Common myeloid progenitor, CD34-positive (primary cell): ENCODE measurements at regions not wholly inside any gene's neighbourhood (a gene's known extent, or its start where the extent isn't known, plus 50 kb on each side); places are given as distances from the start of the nearest gene placed in this dataset.

Experiments used
- CTCF ChIA-PET: fragments of 350-600 bp; sonication (Branson Sonifier 250); formaldehyde crosslinking; loops from one replicate; lab custom pipeline; 2021; ENCODE audit warnings: antibody characterized with exemption; lab: Charles Lee
- POLR2A ChIA-PET: fragments of 350-600 bp; sonication (Branson Sonifier 250); formaldehyde crosslinking; loops from one replicate; lab custom pipeline; 2021; ENCODE audit warnings: antibody characterized with exemption; lab: Charles Lee
- DNase-seq, 3 donors: peaks; one replicate each; pipeline versions ENCODE4 v3.0.0 to v3.0.0-alpha.2; 2013
- H3K27ac ChIP-seq, 2 experiments: 1 replicate in 1 of 2; 2 replicates in 1 of 2; pipeline ENCODE4 v1.7.0; 2013; ENCODE audit warnings: inconsistent platforms in 2 of 2, low read length in 2 of 2, mild to moderate bottlenecking in 2 of 2, low read depth in 1 of 2, moderate library complexity in 1 of 2; ENCODE audit not compliant: severe bottlenecking in 2 of 2, insufficient read depth in 1 of 2, poor library complexity in 1 of 2
- H3K27me3 ChIP-seq, 5 experiments: replicated peaks in 2 of 5; 1 replicate in 3 of 5; 2 replicates in 2 of 5; pipeline versions ENCODE4 v1.6.1 to v1.7.0; 2013; ENCODE audit warnings: low read length in 4 of 5, mild to moderate bottlenecking in 2 of 5, moderate library complexity in 2 of 5, inconsistent platforms in 1 of 5; ENCODE audit not compliant: insufficient read depth in 5 of 5, control insufficient read depth in 4 of 5
- H3K36me3 ChIP-seq, 4 experiments: 1 replicate in 2 of 4; 2 replicates in 2 of 4; pipeline versions ENCODE4 v1.6.1 to v1.7.0; 2013; ENCODE audit warnings: low read length in 3 of 4, control low read depth in 1 of 4, mild to moderate bottlenecking in 1 of 4; ENCODE audit not compliant: control insufficient read depth in 4 of 4, insufficient read depth in 4 of 4
- H3K4me1 ChIP-seq, 4 experiments: 1 replicate in 3 of 4; 2 replicates in 1 of 4; pipeline versions ENCODE4 v1.6.1 to v1.7.1; 2013; ENCODE audit warnings: low read length in 3 of 4, mild to moderate bottlenecking in 3 of 4, control low read depth in 1 of 4, inconsistent platforms in 1 of 4, moderate library complexity in 1 of 4; ENCODE audit not compliant: control insufficient read depth in 4 of 4, insufficient read depth in 4 of 4; ENCODE audit errors: control extremely low read depth in 1 of 4
- H3K4me3 ChIP-seq, 7 experiments: 1 replicate in 4 of 7; 2 replicates in 3 of 7; pipeline versions ENCODE4 v1.5.1 to v1.7.0; 2013; ENCODE audit warnings: mild to moderate bottlenecking in 7 of 7, low read length in 6 of 7, moderate library complexity in 6 of 7, inconsistent platforms in 2 of 7, low read depth in 2 of 7, control low read depth in 1 of 7; ENCODE audit not compliant: insufficient read depth in 4 of 7, control insufficient read depth in 1 of 7; ENCODE audit errors: extremely low read depth in 1 of 7
- H3K9me3 ChIP-seq, 5 experiments: 1 replicate in 4 of 5; 2 replicates in 1 of 5; pipeline versions ENCODE4 v1.6.1 to v1.7.1; 2013; ENCODE audit warnings: low read length in 4 of 5, mild to moderate bottlenecking in 2 of 5, inconsistent platforms in 1 of 5, low read depth in 1 of 5, moderate library complexity in 1 of 5; ENCODE audit not compliant: control insufficient read depth in 4 of 5, insufficient read depth in 2 of 5; ENCODE audit errors: control extremely low read depth in 1 of 5
- WGBS: methylation state at CpG from one replicate; pipeline ENCODE4 v1.1.5; 2013; ENCODE audit not compliant: insufficient coverage; 5-methylcytosine and 5-hydroxymethylcytosine counted together

DNA sequence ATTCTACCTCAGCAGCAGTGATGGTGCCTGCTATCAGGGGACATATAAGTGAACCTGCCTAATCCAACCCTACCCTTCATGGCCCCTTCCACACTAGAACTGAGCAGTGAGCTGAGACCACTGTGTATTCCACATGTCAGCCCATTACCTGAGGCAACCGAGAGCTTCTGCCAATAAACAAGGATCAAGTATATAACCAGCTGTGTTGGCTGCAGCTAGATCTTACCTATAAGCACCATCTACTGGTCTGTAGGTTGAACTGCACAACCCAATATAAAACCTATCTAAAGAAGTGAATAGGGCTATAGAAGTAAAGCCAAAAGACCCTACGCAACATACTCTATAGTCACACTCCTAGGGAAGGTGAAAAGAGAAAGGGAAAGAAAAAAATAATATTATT is 376.9 kb downstream of the HHIPL2 start:
- WGBS = no CpG with 5 or more reads among the region's 2 CpGs
- ChIA-PET POLR2A (no interaction called here), CTCF (interaction anchor here (1.4 to 2.0 kb wide), 4 partner anchors 74 to 693 kb away, joined by 3 to 8 read pairs (median 4); no protein-coding TSS in a partner anchor)
- Histone ChIP-seq H3K27ac (no peak overlapping the region), H3K4me1 (no peaks in the 10 kb centered on the region), H3K9me3 (peaks cover 0 to 30% (median 0%) of the 10 kb centered on the region in 5 experiments), H3K36me3 (no peaks in the 10 kb centered on the region), H3K4me3 (no peak overlapping the region), H3K27me3 (no peaks in the 10 kb centered on the region)
- peak; percentile 19 to 39 (median 36) for DNase-seq

DNA sequence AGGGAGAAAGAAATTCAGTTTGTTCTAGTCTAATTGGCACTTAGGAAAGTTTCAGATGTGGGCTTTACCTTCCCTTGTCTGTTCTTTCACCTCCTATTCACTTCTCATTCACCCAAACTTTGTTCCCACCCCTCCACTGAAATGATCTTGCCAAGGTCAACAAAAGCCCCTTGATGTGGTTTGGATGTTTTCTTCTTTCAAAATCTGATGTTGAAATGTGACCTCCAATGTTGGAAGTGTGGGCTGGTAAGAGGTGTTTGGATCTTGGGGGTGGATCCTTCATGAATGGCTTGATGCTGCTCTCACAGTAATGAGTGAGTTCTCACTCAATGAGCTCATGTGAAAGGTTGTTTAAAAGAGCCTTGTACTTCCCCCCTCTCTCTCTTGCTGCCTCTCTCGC is 379.3 kb downstream of the HHIPL2 start:
- Histone ChIP-seq H3K4me3 (no peak overlapping the region), H3K4me1 (no peaks in the 10 kb centered on the region), H3K9me3 (peaks cover 0 to 27% (median 0%) of the 10 kb centered on the region in 5 experiments), H3K27ac (no peak overlapping the region), H3K36me3 (no peaks in the 10 kb centered on the region), H3K27me3 (no peaks in the 10 kb centered on the region)
- DNase-seq = no peak
- WGBS = 86% methylated on average over 1 of the region's 1 CpG
- POLR2A ChIA-PET = no interaction called here
- CTCF ChIA-PET = no interaction called here

DNA sequence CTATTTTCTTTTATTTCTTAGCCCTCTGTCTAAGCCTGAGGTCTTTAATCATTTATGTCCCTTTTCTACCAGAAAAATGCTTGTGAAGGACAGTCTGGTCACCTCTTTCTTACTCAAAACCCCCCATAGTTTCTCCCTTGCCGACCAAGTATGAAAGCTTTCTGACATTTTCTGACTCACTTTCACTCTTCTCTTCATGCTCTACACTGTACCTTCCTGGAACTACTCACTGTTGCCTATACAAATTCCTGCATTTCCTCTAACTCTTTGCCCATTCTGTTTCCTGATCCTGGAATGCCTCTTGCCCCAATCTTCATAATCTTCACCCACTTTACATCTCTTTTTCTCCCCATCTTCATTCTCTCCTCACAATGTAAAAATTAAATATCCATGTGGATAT is 380.0 kb downstream of the HHIPL2 start:
- H3K9me3 ChIP-seq = peaks cover 0 to 27% (median 0%) of the 10 kb centered on the region in 5 experiments
- H3K27me3 ChIP-seq = no peaks in the 10 kb centered on the region
- POLR2A ChIA-PET = no interaction called here
- DNase-seq = no peak
- 100% methylated on average over 1 of the region's 1 CpG for WGBS
- CTCF ChIA-PET = interaction anchor here (0.6 to 1.1 kb wide), 3 partner anchors 61 to 689 kb away, joined by 3 read pairs; no protein-coding TSS in a partner anchor
- H3K36me3 ChIP-seq = no peaks in the 10 kb centered on the region
- no peaks in the 10 kb centered on the region for H3K4me1 ChIP-seq
- no peak overlapping the region for H3K4me3 ChIP-seq
- no peak overlapping the region for H3K27ac ChIP-seq

DNA sequence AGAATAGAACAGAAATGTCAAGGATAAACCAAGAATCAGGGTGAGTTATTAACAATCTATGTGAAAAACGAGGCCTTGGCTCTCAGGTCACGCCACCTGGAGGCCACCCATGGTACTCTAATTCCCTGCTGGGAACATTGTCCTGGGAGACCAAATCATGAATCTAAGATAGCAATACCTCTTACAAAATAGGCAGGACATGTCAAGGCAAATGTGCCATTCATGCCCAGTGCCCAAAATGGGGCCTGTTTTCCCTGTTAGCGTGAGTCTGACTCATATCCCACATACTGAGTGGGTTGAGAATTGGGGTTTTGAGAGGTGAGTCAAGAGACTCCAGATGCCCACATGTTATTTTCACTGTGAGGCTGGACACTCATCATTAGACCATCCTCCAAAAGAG is 380.8 kb downstream of the HHIPL2 start:
- peaks cover 0 to 20% (median 0%) of the 10 kb centered on the region in 5 experiments for H3K9me3 ChIP-seq
- H3K36me3 ChIP-seq = no peaks in the 10 kb centered on the region
- DNase-seq = peak; percentile 22 to 35 (median 33)
- H3K4me3 ChIP-seq = no peak overlapping the region
- no peaks in the 10 kb centered on the region for H3K4me1 ChIP-seq
- WGBS = 94% methylated on average over 3 of the region's 3 CpGs
- H3K27me3 ChIP-seq = no peaks in the 10 kb centered on the region
- POLR2A ChIA-PET = no interaction called here
- H3K27ac ChIP-seq = no peak overlapping the region
- CTCF ChIA-PET = interaction anchor here (0.6 to 1.1 kb wide), 3 partner anchors 61 to 688 kb away, joined by 3 read pairs; no protein-coding TSS in a partner anchor

DNA sequence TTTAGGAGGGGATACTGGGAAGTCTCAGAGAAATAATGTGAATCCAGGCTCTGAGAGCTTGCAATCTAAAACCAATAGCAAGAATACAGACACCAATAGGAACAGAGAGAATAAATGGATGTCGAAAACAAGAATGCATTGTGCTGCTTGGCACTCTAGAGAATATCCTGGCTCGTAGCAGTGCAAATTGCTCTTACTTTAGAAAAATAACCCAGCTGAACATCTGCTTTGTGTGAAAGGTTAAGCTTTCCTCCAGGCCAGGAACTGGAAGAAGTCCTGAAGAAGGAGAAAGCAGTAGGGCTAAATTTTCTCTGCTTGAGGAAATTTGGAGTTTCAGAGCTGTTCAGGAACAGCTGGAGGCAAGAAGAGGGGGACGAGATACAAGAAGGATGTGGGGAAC is 382.3 kb downstream of the HHIPL2 start:
- Histone ChIP-seq H3K36me3 (no peaks in the 10 kb centered on the region), H3K9me3 (peaks cover 0 to 12% (median 0%) of the 10 kb centered on the region in 5 experiments), H3K27ac (no peak overlapping the region), H3K4me1 (no peaks in the 10 kb centered on the region), H3K27me3 (no peaks in the 10 kb centered on the region), H3K4me3 (no peak overlapping the region)
- CTCF ChIA-PET = interaction anchor here (0.9 to 1.7 kb wide), 4 partner anchors 9 to 290 kb away, joined by 3 to 4 read pairs (median 3); no protein-coding TSS in a partner anchor
- 97% methylated on average over 3 of the region's 3 CpGs for WGBS
- POLR2A ChIA-PET = no interaction called here
- no peak for DNase-seq

DNA sequence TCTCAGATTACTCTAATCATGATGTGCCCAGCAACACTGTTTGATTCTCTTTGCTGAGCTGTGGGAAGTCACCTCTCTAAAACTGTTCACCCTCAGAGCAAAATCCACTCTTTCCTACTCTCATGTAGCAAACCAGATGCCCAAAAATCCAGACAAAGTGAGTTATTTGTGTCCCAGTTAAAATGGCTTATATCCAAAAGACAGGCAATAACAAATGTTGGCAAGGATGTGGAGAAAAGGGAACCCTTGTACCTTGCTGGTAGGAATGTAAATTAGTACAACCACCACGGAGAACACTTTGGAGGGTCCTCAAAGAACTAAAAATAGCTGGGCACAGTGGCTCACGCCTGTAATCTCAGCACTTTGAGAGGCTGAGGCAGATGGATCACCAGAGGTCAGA is 384.0 kb downstream of the HHIPL2 start:
- H3K9me3 ChIP-seq = peaks cover 0 to 7% (median 2%) of the 10 kb centered on the region in 5 experiments
- CTCF ChIA-PET = interaction anchor here (0.7 to 1.4 kb wide), 2 partner anchors 10 to 238 kb away, joined by 3 to 4 read pairs; no protein-coding TSS in a partner anchor
- WGBS = 78% methylated on average over 2 of the region's 2 CpGs

DNA sequence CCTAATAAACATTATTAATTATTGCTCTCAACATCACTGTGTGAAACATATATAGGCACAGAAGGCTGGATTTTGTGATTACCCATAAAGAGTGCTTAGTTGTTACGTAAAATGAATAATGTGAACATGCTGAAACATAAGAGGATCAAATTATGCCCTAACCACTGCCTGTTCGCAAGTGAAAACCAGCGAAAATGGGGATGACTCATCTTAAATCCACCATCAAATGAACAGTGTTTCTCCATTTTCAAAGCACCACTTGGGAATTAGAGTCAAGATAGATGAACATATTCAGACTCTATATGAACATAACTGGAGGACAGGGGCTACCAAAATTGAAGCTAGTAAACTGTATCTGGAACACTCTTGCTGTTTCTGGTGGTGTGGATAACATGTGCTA is 386.2 kb downstream of the HHIPL2 start:
- Histone ChIP-seq H3K9me3 (peaks cover 0 to 22% (median 15%) of the 10 kb centered on the region in 5 experiments), H3K4me3 (no peak overlapping the region), H3K27ac (no peak overlapping the region), H3K36me3 (no peaks in the 10 kb centered on the region), H3K4me1 (no peaks in the 10 kb centered on the region), H3K27me3 (no peaks in the 10 kb centered on the region)
- ChIA-PET POLR2A (no interaction called here), CTCF (no interaction called here)
- no CpG with 5 or more reads among the region's 3 CpGs for WGBS
- DNase-seq = no peak

More for the DNA sequence above, 384.0 kb downstream of the HHIPL2 start:
- Histone ChIP-seq H3K27ac (no peak overlapping the region), H3K4me3 (no peak overlapping the region), H3K4me1 (no peaks in the 10 kb centered on the region), H3K27me3 (no peaks in the 10 kb centered on the region), H3K36me3 (no peaks in the 10 kb centered on the region)
- POLR2A ChIA-PET = no interaction called here
- DNase-seq = no peak
